ENCODE measurements at regions not wholly inside any gene's neighbourhood (a gene's known extent, or its start where the extent isn't known, plus 50 kb on each side); places are given as distances from the start of the nearest gene placed in this dataset.

DNA sequence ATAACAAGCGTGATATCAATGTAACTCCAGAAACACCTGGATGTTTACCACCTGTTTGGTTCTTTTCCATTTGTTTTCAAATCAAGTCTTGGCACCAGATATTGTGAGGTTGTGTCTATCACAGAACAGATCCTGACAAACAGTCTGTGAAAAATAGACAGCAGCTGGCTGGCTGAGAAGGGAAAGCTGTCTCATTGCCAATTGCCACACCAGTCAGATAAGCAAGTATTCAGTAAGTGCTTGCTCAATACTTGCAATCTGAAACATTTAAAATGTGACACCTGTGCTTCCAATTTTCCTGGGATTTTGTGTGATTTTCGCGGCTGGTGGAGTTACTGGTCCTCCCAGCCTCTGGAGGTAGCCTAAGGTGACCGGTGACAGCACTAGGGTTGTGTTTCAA lies 147.9 kb upstream of the MYO3A start:
- TF ChIP-seq, protein P1, sequence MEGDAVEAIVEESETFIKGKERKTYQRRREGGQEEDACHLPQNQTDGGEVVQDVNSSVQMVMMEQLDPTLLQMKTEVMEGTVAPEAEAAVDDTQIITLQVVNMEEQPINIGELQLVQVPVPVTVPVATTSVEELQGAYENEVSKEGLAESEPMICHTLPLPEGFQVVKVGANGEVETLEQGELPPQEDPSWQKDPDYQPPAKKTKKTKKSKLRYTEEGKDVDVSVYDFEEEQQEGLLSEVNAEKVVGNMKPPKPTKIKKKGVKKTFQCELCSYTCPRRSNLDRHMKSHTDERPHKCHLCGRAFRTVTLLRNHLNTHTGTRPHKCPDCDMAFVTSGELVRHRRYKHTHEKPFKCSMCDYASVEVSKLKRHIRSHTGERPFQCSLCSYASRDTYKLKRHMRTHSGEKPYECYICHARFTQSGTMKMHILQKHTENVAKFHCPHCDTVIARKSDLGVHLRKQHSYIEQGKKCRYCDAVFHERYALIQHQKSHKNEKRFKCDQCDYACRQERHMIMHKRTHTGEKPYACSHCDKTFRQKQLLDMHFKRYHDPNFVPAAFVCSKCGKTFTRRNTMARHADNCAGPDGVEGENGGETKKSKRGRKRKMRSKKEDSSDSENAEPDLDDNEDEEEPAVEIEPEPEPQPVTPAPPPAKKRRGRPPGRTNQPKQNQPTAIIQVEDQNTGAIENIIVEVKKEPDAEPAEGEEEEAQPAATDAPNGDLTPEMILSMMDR (IDR thresholded peaks at IDR 0.05): no peak
- no peaks in the 10 kb centered on the region for H3K27me3 Mint-ChIP-seq
- no peaks in the 10 kb centered on the region for H3K36me3 Mint-ChIP-seq (ENCODE audit: low read depth)
- no peak overlapping the region for H3K27ac Mint-ChIP-seq
- no peak for ATAC-seq
- H3K4me3 Mint-ChIP-seq: no peak overlapping the region
- H3K9me3 Mint-ChIP-seq: no peaks in the 10 kb centered on the region
- no peak for DNase-seq
- ChIA-PET CTCF (no interaction called here), POLR2A (no interaction called here)
- H3K4me1 Mint-ChIP-seq (ENCODE audit: low read depth): no peaks in the 10 kb centered on the region
- intact Hi-C loops (cut with micrococcal nuclease): no loop called here

DNA sequence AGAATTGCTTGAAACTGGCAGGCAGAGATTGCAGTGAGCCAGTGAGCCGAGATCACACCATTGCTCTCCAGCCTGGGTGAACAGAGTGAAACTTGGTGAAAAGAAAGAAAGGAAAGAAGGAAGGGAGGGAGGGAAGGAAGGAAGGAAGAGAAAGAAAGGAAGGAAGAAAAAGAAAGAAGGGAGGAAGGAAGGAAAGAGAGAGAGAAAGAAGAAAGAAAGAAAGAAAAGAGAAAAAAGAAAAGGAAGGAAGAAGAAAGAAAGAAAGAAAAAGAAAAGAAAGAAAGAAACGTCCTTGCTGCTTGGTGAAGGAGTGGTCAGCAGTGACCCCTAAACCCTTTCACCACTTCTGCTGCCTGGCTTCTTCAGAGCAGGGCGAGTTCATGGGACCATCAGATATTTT lies 147.1 kb upstream of the MYO3A start:
- POLR2A ChIA-PET: no interaction called here

DNA sequence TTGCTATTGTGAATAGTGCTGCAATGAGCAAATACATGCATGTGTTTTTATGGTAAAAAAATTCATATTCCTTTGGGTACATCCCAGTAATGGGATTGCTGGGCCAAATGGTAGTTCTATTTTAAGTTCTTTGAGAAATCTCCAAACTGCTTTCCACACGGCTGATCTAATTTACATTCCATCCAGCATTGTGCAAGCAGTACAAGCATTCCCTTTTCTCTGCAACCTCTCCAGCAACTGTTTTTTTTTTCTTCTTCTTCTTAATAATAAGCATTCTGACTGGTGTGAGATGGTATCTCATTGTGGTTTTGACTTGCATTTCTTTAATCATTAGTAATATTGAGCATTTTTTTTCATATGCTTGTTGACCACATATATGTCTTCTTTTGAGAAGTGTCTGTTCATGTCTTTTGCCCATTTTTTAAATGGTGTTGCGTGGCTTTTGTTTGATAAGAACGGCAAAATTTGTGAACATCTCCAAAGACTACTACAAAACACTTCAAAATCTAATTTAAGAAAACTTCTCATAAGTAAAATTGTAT lies 136.1 kb upstream of the MYO3A start:
- Mint-ChIP-seq H3K4me3 (no peak overlapping the region), H3K4me1 (ENCODE audit: low read depth) (no peaks in the 10 kb centered on the region), H3K36me3 (ENCODE audit: low read depth) (no peaks in the 10 kb centered on the region), H3K27me3 (peaks cover 2% of the 10 kb centered on the region), H3K9me3 (no peaks in the 10 kb centered on the region), H3K27ac (no peak overlapping the region)
- ChIA-PET CTCF (no interaction called here), POLR2A (no interaction called here)
- intact Hi-C loops (cut with micrococcal nuclease): no loop called here
- no peak for ATAC-seq
- TF ChIP-seq, protein P1 (IDR thresholded peaks at IDR 0.05): no peak
- no peak for DNase-seq

More for the DNA sequence above, 147.1 kb upstream of the MYO3A start:
- no peak for DNase-seq
- Mint-ChIP-seq H3K27ac (no peak overlapping the region), H3K4me3 (no peak overlapping the region), H3K9me3 (no peaks in the 10 kb centered on the region), H3K4me1 (ENCODE audit: low read depth) (no peaks in the 10 kb centered on the region), H3K36me3 (ENCODE audit: low read depth) (no peaks in the 10 kb centered on the region), H3K27me3 (no peaks in the 10 kb centered on the region)
- intact Hi-C loops (cut with micrococcal nuclease): no loop called here
- CTCF ChIA-PET: no interaction called here
- no peak for ATAC-seq
- TF ChIP-seq, protein P1 (IDR thresholded peaks at IDR 0.05): no peak

DNA sequence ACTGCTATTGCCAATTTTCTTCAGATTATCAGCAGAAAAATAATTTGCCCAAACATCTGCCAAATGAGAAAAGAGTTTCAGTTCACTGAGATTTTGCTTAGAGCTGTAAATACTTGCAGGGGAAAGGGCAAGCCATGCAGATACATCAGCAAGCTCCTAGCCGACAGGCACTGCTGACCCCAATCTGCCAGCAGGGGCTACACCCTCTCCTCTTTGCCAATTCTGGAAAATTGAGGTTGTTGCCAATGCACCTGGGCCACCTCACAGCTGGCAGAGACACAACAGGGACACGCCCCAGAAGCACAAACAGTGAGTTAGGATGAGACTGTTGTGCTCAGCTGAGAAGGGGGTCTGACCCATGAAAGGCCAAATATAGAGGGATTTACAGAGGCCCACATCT lies 129.5 kb upstream of the MYO3A start:
- H3K4me1 Mint-ChIP-seq (ENCODE audit: low read depth): no peaks in the 10 kb centered on the region
- TF ChIP-seq, protein P1 (IDR thresholded peaks at IDR 0.05): no peak
- H3K4me3 Mint-ChIP-seq: no peak overlapping the region
- no peaks in the 10 kb centered on the region for H3K9me3 Mint-ChIP-seq
- ChIA-PET CTCF (no interaction called here), POLR2A (no interaction called here)
- H3K36me3 Mint-ChIP-seq (ENCODE audit: low read depth): no peaks in the 10 kb centered on the region
- H3K27me3 Mint-ChIP-seq: no peaks in the 10 kb centered on the region
- no peak for DNase-seq
- intact Hi-C loops (cut with micrococcal nuclease): no loop called here
- no peak for ATAC-seq
- H3K27ac Mint-ChIP-seq: no peak overlapping the region

DNA sequence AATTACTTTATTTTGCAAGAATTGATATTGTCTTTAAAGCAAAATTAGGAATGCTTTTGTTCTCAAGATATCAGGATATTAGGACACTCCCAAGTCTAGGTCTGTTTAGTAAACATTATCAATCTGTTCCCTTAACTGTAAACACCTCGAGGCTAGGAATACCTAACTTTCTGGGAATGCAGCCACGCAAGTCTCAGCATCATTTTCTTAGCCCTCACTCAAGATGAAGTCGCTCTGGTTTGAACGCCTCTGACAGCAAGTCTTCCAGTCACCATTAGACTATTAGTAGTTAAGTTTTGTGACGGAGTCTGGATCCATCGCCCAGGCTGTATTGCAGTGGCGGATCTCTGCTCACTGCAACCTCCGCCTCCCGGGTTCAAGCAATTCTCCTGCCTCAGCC lies 128.0 kb upstream of the MYO3A start:
- ChIA-PET POLR2A (no interaction called here), CTCF (no interaction called here)
- TF ChIP-seq, protein P1 (IDR thresholded peaks at IDR 0.05): no peak
- no peaks in the 10 kb centered on the region for H3K9me3 Mint-ChIP-seq
- H3K4me1 Mint-ChIP-seq (ENCODE audit: low read depth): no peaks in the 10 kb centered on the region
- no peak for ATAC-seq
- peaks cover 2% of the 10 kb centered on the region for H3K27me3 Mint-ChIP-seq
- H3K36me3 Mint-ChIP-seq (ENCODE audit: low read depth): no peaks in the 10 kb centered on the region
- intact Hi-C loops (cut with micrococcal nuclease): no loop called here
- DNase-seq: no peak
- H3K4me3 Mint-ChIP-seq: no peak overlapping the region
- H3K27ac Mint-ChIP-seq: no peak overlapping the region
